LoVo (cell line): ENCODE measurements at regions not wholly inside any gene's neighbourhood (a gene's known extent, or its start where the extent isn't known, plus 50 kb on each side); places are given as distances from the start of the nearest gene placed in this dataset.
A peak's percentile ranks its signal among the peaks of the same experiment; 100 is the strongest.

Experiments
- DNase-seq: peaks from one replicate; pipeline ENCODE4 v3.0.0-alpha.2; 2016; ENCODE audit warnings: low spot score

DNA sequence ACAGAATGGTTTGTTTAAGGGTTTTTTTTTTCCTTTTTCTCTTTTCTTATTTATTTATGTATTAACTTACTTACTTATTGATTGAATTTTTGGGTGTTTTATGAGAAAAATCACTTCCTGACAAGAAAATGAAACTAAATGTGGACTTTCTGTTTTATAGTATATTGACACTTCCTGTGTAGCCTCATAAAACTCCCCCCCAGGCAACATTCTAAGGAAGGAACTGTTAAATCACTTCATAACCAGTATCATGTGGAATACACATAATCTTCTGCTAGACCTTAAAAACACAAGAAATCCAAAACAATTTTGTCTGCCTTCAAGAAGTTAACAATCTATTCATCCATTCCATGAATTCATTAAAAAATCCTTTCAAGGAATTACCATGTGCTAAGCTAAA lies 164.1 kb upstream of the TOM1L1 start:
- no peak for DNase-seq

DNA sequence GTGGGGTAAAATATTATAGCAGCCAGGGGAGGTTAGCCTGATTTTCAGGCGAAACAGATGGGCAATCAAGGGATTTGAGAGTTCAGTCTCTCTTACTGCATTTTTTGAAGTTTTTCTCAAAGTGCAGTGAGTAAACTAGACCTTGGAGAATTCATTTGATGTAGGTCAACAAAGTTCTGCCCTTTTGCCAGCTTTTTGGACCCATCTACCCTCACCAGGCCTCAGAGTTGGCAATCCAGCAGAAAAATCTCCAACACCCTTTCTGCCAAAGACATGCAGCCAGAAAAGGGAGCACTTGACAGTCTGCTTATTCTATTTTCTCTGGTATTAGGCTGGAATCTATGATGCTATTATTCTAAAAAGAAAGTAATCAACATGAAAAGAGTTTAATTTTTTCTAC lies 162.2 kb upstream of the TOM1L1 start:
- DNase-seq, result no peak

DNA sequence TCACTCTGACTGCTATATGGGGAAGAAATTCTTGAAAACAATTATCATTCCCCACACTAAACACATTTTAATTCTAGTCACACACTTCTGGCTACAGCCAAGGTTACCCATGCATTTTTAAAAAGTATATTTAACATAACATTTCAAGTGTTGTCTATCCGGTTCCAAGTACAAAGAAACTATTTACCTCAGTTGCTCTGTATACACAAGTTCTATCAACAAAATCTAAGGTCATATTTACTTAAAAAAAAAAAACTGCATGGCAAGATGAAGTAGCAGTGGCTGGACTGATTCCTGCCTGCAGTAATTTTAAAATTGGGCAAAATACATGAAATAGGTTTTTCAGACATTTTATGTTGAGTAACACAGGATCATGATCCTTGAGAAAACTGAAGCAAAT lies 155.9 kb upstream of the TOM1L1 start:
- DNase-seq, result no peak

DNA sequence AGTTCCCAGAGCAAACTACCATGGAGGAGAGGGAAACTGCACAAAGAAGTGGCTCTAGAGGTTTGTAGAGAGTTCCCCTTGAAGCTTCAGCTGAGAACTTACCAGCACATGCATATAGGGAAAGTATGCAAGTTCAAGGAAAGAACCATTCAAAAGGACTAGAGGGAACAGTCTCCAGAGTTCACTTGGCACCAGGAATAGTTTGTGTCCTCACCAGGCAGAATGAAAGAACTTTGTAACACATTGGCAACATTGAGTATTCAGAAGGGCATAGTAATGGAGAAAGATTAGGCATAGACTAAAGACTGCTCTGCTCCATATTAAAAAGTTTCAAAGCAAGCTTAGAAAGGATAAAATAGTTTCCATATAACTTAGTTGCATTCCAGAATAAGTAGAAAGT lies 155.4 kb upstream of the TOM1L1 start:
- DNase-seq, result no peak

DNA sequence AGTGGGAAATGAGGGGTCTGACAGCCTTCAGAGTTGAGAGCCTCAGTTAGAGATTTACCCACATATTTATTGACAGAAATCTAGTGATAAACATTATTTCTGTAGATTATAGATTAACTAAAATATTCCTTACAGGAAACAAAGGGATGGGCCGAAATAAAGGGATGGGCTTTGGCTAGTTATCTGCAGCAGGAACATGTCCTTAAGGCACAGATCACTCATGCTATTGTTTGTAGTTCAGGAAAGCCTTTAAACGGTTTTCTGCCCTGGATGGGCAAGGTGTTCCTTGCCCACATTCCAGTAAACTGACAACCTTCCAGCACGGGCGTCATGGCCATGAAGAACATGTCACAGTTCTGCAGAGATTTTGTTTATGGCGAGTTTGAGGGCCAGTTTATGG lies 154.8 kb upstream of the TOM1L1 start:
- no peak for DNase-seq

DNA sequence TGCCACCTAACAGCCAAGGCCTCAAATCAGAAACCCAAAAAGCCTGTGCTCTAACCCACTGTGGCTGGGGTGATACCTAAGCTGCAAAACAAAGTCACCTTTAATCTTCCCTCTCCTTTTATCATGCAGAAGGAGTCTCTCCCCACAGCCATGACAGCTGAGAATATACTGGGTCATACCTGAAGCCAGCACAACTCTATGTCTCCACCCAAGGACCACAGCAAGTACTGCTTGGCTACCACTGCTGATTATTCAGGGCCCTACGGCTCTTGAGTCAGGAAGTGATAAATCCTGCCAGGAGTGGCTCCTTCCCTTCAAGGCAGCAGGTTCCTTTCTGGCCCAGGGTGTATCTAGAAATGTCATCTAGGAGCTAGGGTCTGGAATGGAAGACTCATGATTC lies 151.5 kb upstream of the TOM1L1 start:
- no peak for DNase-seq

DNA sequence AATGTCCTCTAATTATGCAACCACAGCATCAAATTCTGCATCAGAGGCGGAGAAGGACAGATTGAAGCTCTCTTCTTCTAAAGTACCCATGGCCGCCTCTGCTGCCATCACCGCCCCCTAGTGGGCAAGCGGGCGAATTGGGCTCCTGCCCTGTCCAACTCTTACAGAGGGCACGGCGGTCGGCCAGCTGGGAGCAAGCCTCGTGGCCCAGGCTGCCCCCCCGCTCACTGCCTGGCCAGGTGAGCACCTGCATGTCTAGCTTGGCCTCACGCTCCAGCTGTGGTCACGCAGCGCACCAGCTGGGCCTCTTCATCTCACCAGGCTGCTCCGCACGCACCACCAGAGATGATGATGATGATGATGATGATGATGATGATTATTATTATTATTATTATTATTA lies 146.1 kb upstream of the TOM1L1 start:
- DNase-seq, result no peak

DNA sequence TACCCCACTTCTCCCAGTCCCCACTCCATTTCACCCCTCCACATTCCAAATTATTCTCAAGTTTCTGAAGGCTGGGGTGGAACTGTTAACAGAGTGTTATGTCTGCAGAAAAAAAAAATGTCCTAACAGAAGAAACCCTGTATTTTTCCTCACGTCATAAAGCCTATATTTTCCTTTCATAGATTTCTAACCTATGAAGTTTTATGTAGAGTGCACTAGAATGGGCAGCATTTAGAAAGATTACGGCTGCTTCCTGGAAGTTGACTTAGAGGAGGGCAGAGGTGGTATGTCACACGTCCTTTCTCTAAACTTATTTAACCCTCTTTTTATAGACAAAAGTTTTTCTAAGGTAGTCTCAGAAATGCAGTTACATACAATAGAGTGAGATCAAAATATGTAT lies 139.8 kb upstream of the TOM1L1 start:
- no peak for DNase-seq

DNA sequence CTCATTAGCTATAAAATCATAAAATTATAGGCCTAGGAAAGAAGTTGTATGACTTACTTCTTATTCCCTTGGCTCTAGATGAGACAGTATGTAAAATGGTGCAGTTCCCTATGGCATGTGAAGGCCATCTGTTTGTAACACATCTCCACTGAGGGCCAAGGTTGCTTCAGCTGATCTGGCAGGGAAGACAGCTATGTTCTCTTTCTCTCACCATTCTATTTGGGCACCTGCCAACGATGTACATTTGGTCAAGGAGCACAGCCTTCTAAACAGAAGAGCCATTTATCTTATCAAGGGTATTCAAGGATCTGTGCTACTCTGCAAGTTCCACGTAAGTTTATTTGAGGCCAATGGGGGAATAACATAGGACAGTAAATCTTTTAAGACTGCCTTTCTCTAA lies 129.8 kb upstream of the TOM1L1 start:
- no peak for DNase-seq

DNA sequence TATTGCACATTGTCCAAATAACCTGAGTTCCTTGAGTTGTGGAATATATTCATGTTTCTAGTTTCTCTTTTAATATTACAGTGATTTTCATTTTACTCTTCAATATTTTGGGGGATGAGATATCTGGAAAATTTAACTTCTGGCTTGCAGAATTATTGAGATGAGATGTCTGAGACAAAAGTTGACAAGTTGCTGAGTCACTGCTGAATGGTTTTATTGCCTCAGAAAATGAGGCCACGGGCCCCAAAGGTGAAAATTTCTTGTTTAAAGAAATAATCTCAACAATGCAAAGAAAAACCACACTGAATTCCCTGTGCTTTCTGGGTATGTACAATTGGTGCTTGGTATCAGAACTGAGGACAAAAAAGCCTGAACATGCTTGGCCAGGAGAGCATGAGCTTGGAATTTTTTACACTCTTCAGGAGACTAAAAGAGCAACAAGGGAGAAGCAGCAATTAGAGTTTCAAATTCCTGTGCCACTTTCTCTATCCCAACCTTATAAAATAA lies 129.2 kb upstream of the TOM1L1 start:
- DNase-seq, result peak; percentile 21

DNA sequence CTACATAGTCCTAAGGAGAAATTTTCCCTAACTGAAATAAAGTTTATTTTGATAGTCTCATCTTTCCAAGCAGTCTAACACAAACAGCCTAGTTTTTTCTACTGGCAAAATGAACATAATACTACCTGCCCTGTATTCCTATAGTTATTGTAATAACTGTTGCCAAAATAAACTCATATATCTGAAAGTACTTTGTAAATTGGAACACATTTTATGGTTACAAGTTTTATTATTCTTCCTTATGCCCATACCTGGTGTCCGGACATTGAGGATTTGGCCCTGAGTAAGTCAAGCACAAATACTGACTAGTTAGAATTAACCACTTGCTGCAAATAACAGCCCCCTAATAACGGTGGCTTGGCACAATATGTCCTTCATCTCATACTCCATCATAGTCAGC lies 120.4 kb upstream of the TOM1L1 start:
- no peak for DNase-seq

DNA sequence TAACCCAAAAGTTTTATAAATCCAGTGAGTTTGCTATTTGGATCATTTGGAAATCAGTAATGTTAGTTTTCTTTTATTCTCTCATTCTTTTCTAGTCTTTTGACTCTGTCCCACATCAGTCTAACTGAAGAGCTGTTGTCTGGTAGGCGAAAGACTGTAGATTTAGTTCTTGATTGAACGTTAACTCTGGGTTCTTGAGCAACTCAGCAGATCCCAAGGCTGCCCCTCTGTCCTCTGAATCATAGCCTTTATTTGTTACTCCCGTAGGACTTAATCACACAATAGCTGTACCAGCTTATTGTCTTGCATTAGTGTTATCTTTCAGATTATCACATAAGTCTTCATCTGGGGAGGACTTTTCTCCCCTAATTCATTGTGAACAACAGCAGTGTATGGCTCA lies 119.3 kb upstream of the TOM1L1 start:
- DNase-seq, result no peak

DNA sequence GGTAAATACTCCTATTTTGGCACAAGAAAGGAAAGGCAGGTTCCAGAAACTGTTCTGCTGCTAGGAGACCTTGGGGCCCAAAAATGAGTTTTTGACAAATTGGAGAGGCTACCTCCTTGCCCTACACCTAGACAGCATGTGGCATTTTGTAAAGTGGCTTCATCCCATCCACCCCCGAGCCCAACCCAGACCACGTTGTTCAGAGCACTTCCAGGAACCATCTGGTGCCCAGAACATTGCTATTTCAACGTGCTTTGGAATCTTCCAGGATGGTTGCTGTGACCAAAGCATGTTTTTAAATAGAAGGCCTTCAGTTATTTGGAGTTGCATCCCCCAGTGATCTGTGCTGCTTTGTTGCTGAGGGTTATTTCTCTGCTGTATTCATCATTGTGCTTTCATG lies 116.3 kb upstream of the TOM1L1 start:
- no peak for DNase-seq

DNA sequence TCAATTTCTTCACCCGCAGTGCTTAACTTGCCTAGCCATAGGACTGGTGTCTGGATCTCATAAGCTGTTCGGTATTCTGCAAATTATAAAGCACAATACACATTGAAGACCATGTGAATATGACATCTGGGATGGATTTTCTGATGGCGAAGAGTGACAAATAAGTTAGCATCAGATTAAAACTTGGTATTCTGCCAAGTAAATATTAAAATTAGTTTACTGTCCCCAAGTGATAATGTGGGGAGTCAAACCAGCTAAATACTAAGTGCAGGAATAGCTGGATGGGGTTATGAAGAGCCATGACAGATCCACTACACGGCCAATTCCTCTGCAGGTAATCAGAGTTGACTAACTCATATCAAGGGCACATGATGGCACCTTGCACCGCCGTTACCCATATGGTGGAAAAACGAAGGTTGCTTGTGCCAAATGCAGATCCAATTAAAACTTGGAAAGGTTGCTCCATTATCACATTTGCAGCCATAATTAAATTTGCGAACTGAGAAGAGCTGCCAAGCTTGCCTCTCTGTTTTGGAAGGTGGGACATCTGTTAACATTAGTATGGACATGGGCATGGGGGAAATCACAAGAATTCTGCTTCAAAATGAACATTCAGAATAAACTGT lies 114.9 kb upstream of the TOM1L1 start:
- no peak for DNase-seq

DNA sequence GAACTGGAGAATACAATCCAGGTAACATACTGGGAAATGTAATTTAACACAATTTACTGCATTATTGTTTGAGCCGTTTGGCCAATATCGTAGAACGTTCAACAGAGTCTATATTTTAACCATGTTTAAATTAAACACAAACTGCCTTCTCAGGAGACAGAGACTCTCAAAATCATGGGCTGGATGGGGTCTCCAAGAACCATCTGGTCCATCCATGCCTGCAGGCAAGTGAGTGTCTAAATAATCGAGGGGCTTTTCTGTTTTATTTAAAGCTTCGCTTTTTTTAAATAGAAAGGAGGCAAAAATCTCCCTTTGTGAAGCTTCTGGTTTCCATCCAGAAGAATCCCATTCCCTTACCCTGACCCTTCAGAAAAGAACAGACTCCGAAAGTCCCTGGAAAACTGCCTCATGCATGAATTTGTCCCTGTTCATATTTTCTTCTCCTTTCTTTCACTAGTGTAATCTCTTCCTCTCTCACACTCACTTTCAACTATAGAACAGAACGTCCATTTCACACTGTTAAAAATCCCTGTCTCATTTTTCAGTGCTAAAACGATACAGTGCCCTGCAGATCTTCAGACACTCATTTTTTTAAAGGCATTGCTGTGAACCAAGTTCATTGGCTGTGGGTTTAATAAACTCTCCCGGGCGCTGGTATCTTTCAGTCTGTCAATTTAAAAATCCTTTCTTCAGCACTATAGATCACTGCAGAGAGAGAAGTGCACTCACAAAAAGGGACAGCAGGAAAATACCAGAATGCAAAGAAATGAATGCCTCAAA lies 111.4 kb upstream of the TOM1L1 start:
- DNase-seq, result no peak

DNA sequence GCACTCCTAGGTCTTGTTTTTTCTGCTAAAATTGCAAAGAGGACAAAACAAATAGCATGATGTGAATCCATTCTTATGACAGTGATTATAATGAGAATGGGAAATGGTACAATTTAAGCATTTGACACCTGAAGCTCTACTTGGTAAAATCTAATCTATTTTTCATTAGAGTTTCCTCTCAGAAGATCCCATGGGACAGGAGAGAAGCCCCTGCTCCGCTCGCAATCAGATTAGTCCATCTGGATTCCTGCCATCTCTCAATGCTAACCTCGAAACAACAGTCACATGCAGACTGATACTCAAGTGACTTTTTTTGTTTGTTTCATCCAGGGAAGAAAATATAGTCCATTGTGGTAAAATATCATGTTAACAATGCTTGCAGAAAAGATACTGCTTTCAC lies 107.4 kb upstream of the TOM1L1 start:
- no peak for DNase-seq

DNA sequence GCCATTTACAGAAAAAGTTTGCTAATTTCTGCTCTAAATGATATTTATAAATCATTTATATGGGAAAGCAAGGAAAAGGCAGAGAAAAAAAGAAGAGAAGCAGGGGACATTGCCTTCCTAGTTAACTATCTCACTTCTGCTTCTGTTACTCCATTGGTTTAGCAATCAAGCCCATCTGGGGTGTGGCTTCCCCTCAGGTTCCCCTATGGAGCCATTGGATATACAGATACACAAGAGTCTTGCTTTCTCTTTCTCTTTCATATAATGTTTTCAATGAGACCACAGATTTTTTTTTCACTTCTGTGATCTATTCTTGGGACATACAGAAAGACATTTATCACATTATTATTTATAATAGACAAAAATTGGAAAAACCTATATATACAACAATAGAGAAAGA lies 105.6 kb upstream of the TOM1L1 start:
- DNase-seq, result no peak

DNA sequence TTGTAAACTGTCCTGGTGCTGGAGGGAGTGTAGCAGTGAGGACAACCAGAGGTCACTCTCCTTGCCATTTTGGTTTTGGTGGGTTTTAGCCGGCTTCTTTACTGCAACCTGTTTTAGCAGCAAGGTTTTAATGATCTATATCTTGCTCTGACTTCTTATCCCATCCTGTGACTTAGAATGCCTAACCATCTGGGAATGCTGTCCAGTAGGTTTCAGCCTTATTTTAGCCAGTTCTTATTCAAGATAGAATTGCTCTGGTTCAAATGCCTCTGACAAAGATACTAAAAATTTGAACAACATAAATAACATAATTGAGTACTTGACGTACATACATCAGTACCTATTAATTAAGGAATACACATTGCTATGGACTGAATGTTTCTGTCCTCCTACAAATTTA lies 93.3 kb upstream of the TOM1L1 start:
- no peak for DNase-seq

DNA sequence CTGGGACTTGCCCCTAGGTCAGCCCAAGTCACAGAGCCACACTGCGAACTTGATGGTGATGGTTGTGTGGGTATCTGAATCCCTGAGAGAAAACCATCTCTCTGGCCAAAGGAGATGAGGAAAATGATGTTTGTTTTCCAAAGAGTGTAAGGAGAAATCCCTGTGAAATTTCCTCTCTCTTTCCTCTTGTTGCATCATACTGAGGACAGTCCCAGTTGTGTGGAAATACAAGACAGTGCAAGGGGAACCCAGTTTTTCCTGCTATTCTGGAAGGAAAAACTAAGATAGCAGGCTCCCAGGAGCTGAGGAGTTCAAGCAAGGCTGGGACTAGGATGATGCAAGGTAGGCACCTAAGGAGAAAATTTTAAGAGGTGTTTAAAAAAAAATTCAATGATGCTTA lies 86.8 kb upstream of the TOM1L1 start:
- no peak for DNase-seq

DNA sequence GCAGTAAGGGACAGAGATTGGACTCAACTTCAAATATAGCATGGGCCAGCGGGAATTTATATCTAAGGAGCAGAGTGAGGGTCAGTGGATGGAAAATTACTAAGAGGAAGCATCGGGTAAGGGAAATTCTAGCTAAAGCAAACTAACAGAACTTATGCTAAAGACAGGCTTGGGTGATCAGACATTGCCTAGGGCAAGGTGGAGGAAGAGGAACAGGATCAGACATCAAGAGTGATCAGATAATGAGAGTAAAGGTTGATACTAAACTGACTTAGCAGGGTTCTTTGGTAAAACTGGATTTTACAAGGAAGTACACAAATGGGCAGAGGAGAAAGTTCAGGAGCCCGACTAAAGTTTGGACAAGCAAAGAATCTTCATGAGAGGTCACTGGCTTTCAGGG lies 86.3 kb upstream of the TOM1L1 start:
- DNase-seq, result no peak

DNA sequence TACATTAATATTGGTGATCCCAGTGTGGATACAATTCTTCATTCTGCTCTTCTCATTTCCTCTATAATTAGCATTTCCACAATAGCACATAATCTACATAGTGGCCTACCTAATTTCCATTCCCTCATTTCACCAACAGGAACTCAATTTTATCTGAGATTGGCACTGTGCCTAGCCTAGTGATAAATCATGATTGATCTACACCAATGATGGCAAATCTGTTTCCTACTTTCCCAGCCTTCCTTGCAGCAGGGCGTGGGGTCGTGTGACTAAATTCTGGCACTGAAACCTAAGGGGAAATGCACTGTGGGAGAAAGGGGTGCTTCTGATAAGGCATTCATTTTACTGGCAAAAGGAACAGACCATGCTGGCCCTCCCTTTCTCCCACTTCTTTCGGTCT lies 66.6 kb upstream of the TOM1L1 start:
- no peak for DNase-seq

DNA sequence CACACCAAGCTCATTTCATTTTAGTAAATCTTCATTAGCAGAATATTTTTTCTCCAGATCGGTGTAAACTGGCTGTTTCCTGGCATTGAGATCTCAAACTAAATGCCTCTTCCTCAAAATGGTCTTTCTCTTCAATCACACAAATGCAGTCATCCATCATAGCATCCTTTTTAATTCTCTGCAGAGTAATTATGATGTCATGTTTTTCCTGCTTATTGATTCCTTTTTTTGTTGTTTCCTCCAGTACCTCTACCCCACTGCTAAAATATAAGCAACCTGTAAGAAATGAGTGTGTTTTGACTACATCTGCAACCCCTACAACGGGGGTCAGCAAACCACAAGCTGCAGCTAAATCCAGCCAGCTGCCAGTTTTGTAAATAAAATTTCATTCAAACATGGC lies 65.6 kb upstream of the TOM1L1 start:
- no peak for DNase-seq

DNA sequence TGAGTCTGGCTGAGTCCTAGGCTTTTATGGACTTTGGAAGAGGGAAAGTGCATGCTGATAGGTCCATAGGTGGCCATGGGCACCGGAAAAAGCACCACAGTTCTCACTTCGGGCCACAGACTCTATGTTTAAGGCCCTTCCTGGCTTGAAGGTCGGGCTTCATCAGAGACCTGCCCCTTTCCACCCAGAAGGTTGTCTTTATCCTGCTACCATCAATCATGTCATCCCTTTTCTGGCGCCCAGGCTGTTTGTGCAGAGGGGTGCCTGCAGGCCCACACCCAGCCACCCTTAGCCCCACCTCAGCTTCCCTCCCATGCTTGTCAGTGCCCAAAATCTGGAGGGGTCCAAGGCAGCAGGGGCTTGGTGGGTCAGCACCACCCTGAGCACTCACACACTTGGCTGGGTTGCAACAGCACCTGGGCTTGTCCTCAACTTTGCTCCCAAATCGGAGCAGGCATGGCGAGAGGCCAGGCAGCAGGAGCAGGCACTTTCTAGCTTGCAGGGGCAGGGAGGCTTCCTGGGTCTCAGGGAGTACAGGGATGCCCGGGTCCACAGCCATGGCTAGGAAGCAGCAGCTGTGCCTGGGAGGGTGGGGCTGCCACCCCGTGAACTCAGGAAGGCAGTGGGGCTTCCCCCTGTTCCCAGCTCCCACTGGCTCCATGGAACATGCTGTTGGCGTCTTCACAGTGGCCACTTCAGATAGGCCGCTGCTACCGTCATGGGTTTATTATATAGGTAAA lies 63.8 kb upstream of the TOM1L1 start:
- no peak for DNase-seq
